Kidney (tissue), 13 donors: ENCODE measurements at regions not wholly inside any gene's neighbourhood (a gene's known extent, or its start where the extent isn't known, plus 50 kb on each side); places are given as distances from the start of the nearest gene placed in this dataset.

ENCODE experiments used
- DNase-seq, 5 donors: peaks; one replicate each; pipeline ENCODE4 v3.0.0-alpha.2; 2013 to 2020
- FAIRE-seq: peaks from 2 replicates; lab custom pipeline; 2012; peaks lifted over from hg19 to GRCh38; lab: Jason Lieb, UNC
- H3K27ac ChIP-seq, 2 donors: one replicate each; pipeline ENCODE4 v1.7.0; 2013; ENCODE audit warnings: low read depth in 2 of 2, low read length in 2 of 2, inconsistent platforms in 1 of 2
- H3K27me3 ChIP-seq: one replicate; pipeline ENCODE4 v1.7.1; 2013; ENCODE audit warnings: low read length, inconsistent platforms; ENCODE audit not compliant: control insufficient read depth, insufficient read depth
- H3K36me3 ChIP-seq, 3 donors: one replicate each; pipeline versions ENCODE4 v1.7.0 to v1.7.1; 2013; ENCODE audit warnings: low read length in 3 of 3, control low read depth in 1 of 3, inconsistent platforms in 1 of 3; ENCODE audit not compliant: insufficient read depth in 3 of 3, control insufficient read depth in 2 of 3
- H3K4me1 ChIP-seq, 3 donors: one replicate each; pipeline versions ENCODE4 v1.7.0 to v1.7.1; 2013; ENCODE audit warnings: low read length in 3 of 3, inconsistent platforms in 1 of 3, low read depth in 1 of 3; ENCODE audit not compliant: control insufficient read depth in 2 of 3, insufficient read depth in 2 of 3
- H3K4me3 ChIP-seq, 3 donors: one replicate each; pipeline versions ENCODE4 v1.7.0 to v1.8.1; 2013; ENCODE audit warnings: low read length in 3 of 3, control low read depth in 1 of 3, inconsistent platforms in 1 of 3
- H3K9ac ChIP-seq, 3 donors: one replicate each; pipeline versions ENCODE4 v1.7.0 to v1.7.1; 2013; ENCODE audit warnings: low read length in 3 of 3, control low read depth in 1 of 3, inconsistent platforms in 1 of 3
- H3K9me3 ChIP-seq, 3 donors: one replicate each; pipeline versions ENCODE4 v1.7.0 to v1.7.1; 2013; ENCODE audit warnings: low read length in 3 of 3, control low read depth in 1 of 3, inconsistent platforms in 1 of 3; ENCODE audit not compliant: control insufficient read depth in 2 of 3, insufficient read depth in 1 of 3
- intact Hi-C: fragments of 100-400 bp; cut with DNase I; formaldehyde crosslinking; loops from one replicate; pipeline ENCODE4 v1.11.1; 2022
- TF ChIP-seq, protein P1 (sequence below): IDR thresholded peaks from 3 replicates; pipeline ENCODE4 v1.5.1; 2012; ENCODE audit warnings: mild to moderate bottlenecking, moderate library complexity, borderline replicate concordance; ENCODE audit not compliant: insufficient read depth; ENCODE audit errors: extremely low read depth
- donor health status: control.
- donor health status: control.
- donor health status: control.
- donor health status: control.
- donor health status: control.
- donor health status: DM: yes; HTN: yes; CAD: no.
- donor health status: Normal renal cell carcinoma (clear cell type).

DNA sequence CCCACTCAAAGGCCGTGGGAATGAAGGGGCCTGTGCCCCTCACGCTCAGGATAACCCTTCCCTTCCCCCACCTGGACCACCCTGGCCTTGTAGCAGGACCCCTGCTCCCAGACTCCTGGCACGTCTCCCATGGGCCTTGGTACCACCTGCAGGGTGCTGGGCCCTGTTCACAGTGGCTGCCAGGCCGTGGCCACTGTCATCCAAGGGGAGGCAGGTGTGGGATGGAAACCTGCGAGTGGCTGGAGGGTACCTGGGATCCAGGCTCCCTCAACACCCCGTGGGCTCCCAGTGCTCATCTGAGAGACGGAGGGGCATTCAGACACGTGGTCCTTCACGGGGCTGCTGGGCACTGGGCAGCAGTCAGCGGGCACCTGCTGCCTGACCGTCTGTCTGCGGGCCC lies 75.6 kb upstream of the CIBAR2 start:
- peaks cover 0 to 10% (median 0%) of the 10 kb centered on the region in 3 donors for H3K9me3 ChIP-seq
- TF ChIP-seq, protein P1, sequence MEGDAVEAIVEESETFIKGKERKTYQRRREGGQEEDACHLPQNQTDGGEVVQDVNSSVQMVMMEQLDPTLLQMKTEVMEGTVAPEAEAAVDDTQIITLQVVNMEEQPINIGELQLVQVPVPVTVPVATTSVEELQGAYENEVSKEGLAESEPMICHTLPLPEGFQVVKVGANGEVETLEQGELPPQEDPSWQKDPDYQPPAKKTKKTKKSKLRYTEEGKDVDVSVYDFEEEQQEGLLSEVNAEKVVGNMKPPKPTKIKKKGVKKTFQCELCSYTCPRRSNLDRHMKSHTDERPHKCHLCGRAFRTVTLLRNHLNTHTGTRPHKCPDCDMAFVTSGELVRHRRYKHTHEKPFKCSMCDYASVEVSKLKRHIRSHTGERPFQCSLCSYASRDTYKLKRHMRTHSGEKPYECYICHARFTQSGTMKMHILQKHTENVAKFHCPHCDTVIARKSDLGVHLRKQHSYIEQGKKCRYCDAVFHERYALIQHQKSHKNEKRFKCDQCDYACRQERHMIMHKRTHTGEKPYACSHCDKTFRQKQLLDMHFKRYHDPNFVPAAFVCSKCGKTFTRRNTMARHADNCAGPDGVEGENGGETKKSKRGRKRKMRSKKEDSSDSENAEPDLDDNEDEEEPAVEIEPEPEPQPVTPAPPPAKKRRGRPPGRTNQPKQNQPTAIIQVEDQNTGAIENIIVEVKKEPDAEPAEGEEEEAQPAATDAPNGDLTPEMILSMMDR, result no peak
- no peak overlapping the region for H3K4me3 ChIP-seq
- intact Hi-C loops, result no loop called here
- no peak for FAIRE-seq
- no peak overlapping the region for H3K9ac ChIP-seq
- H3K27me3 ChIP-seq, result no peaks in the 10 kb centered on the region
- DNase-seq, result no peak
- H3K27ac ChIP-seq, result no peak overlapping the region
- peaks cover 0 to 4% (median 0%) of the 10 kb centered on the region in 3 donors for H3K4me1 ChIP-seq
- H3K36me3 ChIP-seq, result peaks cover 0 to 1% (median 0%) of the 10 kb centered on the region in 3 donors

DNA sequence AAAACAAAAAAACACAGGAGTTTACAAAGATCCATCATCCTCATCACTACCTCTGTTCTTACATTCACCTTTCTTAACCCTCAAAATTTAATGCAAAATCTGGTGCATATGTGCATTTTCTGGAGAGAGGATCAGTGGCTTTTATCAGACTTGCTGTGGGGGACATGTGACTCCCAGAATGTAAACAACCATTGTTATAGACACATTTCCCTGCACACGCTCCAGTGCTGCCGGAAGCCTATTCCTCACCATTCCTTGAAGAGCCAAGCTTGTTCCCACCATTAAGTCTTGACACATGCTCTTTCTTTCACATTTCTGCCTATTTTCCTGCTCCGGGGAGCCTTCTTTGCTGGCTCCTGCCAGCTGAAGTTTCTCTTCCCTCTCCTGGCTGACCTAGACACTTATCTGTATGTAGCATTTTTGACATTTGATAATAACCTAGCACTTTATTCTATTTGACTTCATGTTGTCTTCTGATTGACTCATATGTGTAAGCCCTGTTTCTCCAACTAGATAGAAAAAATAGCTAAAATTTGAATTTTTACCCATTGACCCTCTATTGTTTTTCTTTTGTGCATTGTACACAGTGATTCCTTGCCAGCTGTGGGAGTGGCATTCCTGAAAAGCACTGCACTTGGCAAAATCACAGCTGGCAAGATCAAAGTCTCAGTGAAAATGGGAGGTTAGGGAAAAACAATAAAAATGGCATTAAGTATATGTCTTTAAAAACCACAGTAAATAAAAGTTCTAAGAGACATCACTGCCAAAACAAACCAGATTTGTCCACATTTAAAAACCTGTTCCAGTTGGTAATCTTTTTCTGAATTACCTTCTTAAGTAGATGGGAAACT lies 76.8 kb upstream of the CIBAR2 start:
- H3K27ac ChIP-seq, result no peak overlapping the region
- FAIRE-seq, result no peak

DNA sequence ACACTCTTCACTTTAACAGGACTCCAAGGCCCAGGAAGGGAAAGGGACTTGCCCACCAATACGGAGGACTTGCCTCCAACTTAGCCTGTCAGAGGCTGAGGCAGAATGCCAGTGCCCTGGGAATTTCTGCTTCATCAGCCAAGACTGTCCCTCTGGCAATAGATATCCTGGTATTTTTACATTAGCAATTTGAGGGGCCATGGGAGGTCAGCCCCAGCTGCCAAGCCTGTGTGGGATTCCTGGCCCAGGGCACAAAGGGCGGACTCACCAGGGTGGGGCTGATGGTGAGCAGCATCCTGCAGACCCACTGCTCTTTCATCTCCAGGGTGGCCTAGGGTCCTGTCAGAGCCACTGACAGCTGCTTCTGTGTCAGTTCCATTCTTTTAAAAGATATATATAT lies 78.3 kb upstream of the CIBAR2 start:
- no peaks in the 10 kb centered on the region for H3K9me3 ChIP-seq
- DNase-seq (no peak), FAIRE-seq (no peak)
- H3K36me3 ChIP-seq, result no peaks in the 10 kb centered on the region
- H3K9ac ChIP-seq, result no peak overlapping the region
- TF ChIP-seq, protein P1, result no peak
- intact Hi-C loops, result no loop called here
- no peak overlapping the region for H3K27ac ChIP-seq
- H3K27me3 ChIP-seq, result no peaks in the 10 kb centered on the region
- H3K4me1 ChIP-seq, result peaks cover 0 to 4% (median 0%) of the 10 kb centered on the region in 3 donors
- H3K4me3 ChIP-seq, result no peak overlapping the region

More for the DNA sequence above, 76.8 kb upstream of the CIBAR2 start:
- Histone ChIP-seq H3K4me1 (peaks cover 0 to 4% (median 0%) of the 10 kb centered on the region in 3 donors), H3K9ac (no peak overlapping the region), H3K9me3 (peaks cover 0 to 4% (median 0%) of the 10 kb centered on the region in 3 donors), H3K27me3 (no peaks in the 10 kb centered on the region), H3K36me3 (no peaks in the 10 kb centered on the region), H3K4me3 (no peak overlapping the region)
- intact Hi-C loops, result no loop called here
- TF ChIP-seq, protein P1, result no peak
- DNase-seq, result no peak
